Urinary bladder (tissue), 3 donors: ENCODE measurements at regions not wholly inside any gene's neighbourhood (a gene's known extent, or its start where the extent isn't known, plus 50 kb on each side); places are given as distances from the start of the nearest gene placed in this dataset.

Source experiments
- DNase-seq: peaks from one replicate; pipeline ENCODE4 v3.0.0-alpha.2; 2015; ENCODE audit errors: extremely low spot score
- H3K27ac ChIP-seq: one replicate; pipeline ENCODE4 v1.5.1; 2013; ENCODE audit warnings: low read depth, mild to moderate bottlenecking, moderate library complexity
- H3K36me3 ChIP-seq: one replicate; pipeline ENCODE4 v1.6.1; 2013; ENCODE audit warnings: mild to moderate bottlenecking, moderate library complexity; ENCODE audit not compliant: insufficient read depth
- H3K4me1 ChIP-seq: one replicate; pipeline ENCODE4 v1.6.1; 2013; ENCODE audit warnings: mild to moderate bottlenecking, moderate library complexity; ENCODE audit not compliant: insufficient read depth
- H3K4me3 ChIP-seq: one replicate; pipeline ENCODE4 v1.5.1; 2013; ENCODE audit warnings: low read depth, low read length
- WGBS: extraction: QIAGEN DNeasy Blood & Tissue Kit; methylation state at CpG from one replicate; pipeline ENCODE4 v1.1.7; 2013; 5-methylcytosine and 5-hydroxymethylcytosine counted together
- donor health status: healthy with polysubstance abuse.
- donor health status: healthy.

DNA sequence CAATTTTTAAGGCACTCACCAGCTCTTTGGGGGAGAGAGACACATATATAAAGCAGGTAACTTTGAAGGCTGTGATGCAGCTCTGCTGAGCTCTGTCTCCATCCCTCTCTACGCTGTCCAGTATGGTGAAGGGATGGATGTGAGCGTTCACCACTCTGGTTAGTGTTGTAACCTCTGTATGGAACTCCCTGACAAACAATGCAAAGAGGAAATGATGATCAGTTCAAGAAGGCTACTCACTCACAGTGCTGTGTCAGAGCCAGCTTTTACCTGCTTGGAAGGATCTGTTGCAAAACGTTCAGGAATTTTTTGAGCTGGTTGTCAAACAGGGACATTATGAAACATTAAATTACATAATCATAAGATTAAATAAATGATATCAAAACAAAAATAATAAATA lies 90.8 kb upstream of the SLC10A2 start:
- H3K36me3 ChIP-seq, result no peaks in the 10 kb centered on the region
- no peaks in the 10 kb centered on the region for H3K4me1 ChIP-seq
- no peak overlapping the region for H3K27ac ChIP-seq
- DNase-seq, result no peak
- 40% methylated on average over 3 of the region's 3 CpGs for WGBS
- H3K4me3 ChIP-seq, result no peak overlapping the region

DNA sequence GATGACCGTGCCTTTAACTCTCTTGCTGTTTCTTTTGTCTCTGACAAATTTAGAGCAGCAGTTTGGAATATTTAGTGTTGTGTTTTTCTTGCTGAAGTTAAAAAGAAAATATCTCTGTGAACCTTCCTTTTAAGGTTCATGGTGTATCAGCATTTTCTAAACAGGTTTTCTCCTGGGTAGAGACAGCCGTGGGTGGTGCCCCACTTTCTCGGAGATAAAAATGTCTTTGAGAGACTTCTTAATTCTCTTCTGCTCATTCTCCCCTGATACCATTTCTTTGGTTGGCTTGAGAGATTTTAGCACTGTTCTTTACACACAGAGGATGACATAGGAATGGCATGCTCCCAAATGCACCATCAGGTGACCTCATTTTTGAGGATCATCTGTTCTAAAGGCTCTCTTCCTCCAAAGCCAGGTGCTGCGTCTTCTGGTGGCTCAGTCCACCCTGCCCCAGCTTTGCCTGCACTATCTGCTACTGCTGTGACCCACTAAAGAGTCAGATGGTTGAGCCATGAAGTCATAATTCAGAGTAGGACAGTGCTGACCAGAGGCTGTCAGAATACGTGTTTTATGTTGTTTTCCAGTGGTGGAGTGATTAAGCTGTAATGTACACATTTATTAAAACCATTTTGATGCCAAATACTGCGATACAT lies 90.3 kb upstream of the SLC10A2 start:
- 36% methylated on average over 6 of the region's 6 CpGs for WGBS

DNA sequence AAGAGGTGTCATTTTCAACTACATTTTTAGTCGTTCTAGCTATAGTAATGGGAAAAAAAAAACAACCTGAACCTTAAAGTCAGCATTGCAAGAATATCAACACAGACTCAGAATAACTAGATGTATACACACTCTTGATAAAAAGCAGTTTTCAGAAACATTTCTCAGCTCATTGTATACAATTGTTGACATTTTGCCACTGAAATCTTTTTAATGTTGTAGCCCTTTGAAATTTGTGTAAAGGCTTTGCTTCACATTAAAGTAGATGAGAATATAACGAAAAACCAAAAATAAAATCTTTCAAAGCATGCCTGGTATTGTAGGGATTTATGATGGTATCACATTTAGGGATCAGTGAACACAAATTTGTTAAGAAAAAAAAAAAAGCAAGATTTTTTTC lies 87.2 kb upstream of the SLC10A2 start:
- H3K4me3 ChIP-seq, result no peak overlapping the region
- no peak for DNase-seq
- 63% methylated on average over 2 of the region's 2 CpGs for WGBS
- H3K4me1 ChIP-seq, result no peaks in the 10 kb centered on the region
- H3K36me3 ChIP-seq, result no peaks in the 10 kb centered on the region
- no peak overlapping the region for H3K27ac ChIP-seq

More for the DNA sequence above, 90.3 kb upstream of the SLC10A2 start:
- H3K4me3 ChIP-seq, result no peak overlapping the region
- no peak for DNase-seq
- no peak overlapping the region for H3K27ac ChIP-seq
- no peaks in the 10 kb centered on the region for H3K4me1 ChIP-seq
- no peaks in the 10 kb centered on the region for H3K36me3 ChIP-seq

DNA sequence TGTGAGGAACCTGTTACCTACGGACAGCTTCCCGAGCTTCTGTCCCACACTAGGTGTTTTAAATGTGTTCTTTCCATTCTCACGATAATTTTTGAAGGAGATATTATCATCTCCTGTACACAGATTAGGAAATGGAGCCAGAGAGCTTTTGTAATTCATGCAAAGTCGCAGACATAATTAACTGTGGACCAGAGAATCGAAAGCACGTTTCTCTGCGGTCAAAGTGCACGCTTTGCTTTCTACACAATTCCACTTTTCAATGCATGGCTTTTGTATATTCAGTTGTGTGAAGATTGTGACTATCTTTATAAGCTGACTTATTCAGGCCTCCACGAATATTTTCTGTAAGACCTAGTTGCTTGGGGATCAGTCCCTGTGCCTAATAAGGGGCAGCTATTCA lies 81.7 kb upstream of the SLC10A2 start:
- 78% methylated on average over 9 of the region's 9 CpGs for WGBS
- Histone ChIP-seq H3K4me3 (no peak overlapping the region), H3K27ac (no peak overlapping the region), H3K4me1 (no peaks in the 10 kb centered on the region), H3K36me3 (no peaks in the 10 kb centered on the region)
- DNase-seq, result no peak

DNA sequence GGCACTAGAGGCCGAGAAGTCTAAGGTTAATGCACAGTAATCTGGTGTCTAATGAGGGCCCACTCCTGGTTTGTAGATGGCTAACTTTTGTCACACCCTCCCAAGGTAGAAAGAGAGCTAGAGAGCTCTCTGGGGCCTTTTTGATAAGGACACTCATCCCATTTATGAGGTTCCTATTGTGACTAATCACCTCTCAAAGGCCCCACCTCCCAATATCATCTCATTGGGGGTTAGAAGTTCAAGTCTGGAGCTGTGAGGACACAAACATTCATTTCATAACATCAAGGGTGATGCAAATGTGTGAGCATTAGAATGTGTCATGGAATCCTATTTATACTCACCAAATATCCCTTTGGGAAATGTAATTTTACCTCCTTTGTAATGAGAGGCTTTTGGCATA lies 79.2 kb upstream of the SLC10A2 start:
- H3K36me3 ChIP-seq, result no peaks in the 10 kb centered on the region
- WGBS, result 80% methylated on average over 1 of the region's 1 CpG
- H3K4me3 ChIP-seq, result no peak overlapping the region

DNA sequence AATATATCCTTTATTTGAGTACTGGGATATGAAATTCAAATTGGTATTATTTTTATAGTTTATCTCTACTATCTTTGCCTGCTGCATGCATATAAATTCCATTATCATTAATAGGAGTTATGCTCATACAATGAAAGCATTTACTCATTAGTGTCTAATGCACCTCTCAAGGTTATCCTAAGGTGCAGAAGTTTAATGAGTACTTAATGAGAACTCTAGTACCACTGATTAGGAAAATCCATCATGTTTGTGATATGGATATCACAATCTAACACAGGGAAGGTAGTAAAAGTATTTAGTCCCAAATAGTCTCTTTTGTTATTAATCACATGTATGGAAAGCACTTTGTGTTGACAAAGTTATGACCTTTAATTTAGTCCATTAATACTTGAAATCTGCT lies 77.2 kb upstream of the SLC10A2 start:
- Histone ChIP-seq H3K27ac (no peak overlapping the region), H3K4me1 (no peaks in the 10 kb centered on the region), H3K36me3 (no peaks in the 10 kb centered on the region), H3K4me3 (no peak overlapping the region)
- no peak for DNase-seq

More for the DNA sequence above, 79.2 kb upstream of the SLC10A2 start:
- Histone ChIP-seq H3K27ac (no peak overlapping the region), H3K4me1 (no peaks in the 10 kb centered on the region)
- DNase-seq, result no peak

DNA sequence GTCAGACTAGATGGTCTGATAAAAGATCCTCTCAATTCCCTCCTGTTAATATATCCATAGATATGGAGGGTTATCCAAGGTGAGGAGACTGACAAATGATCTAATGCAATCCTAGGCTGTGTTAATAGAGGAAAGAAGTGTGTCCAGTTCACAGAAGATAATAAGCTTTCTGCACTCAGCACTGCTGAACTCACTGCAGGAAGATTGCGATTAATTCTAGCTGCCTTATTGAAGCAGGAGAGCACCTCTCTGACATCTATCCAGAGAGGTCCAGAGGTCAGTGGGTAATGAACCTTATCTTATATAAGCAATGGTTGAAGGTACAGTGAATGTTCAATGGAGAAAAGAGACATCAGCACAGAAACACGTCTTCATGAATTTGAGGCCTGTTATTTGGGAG lies 75.9 kb upstream of the SLC10A2 start:
- 85% methylated on average over 2 of the region's 2 CpGs for WGBS
- Histone ChIP-seq H3K36me3 (no peaks in the 10 kb centered on the region), H3K27ac (no peak overlapping the region), H3K4me3 (no peak overlapping the region), H3K4me1 (no peaks in the 10 kb centered on the region)
- no peak for DNase-seq

DNA sequence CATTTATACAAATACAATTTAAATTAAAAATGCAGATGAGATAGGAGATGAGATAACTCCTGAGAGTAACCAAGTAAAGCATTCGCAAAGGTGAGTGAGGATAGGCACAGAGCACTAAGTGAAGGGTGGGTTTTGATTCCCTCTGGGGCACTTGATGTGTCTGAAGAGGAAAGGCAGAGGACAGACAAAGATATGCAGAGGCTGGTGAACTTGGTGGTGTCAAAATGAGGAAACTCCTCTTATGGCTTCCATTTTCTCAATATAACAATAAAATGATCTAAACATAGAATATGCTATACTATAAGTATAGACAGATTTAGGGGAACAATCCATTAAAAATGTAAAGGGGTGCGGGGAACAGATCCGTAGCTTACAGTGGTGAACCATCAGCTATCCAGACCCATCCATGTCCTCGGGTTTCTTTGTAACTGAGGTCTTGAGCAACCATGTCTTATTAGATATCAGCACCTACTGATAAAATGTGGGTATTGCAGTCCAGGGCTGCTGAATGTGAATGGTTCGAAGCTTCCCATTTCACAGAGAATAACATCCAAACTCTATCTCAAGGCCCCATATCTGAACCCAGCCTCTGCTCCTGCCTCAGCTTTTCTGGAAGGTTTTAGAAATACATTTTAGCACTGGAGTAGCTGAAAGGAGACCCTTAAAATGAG lies 73.9 kb upstream of the SLC10A2 start:
- 71% methylated on average over 5 of the region's 5 CpGs for WGBS
- no peak overlapping the region for H3K4me3 ChIP-seq
- H3K27ac ChIP-seq, result no peak overlapping the region
- H3K4me1 ChIP-seq, result no peaks in the 10 kb centered on the region
- DNase-seq, result no peak
- H3K36me3 ChIP-seq, result no peaks in the 10 kb centered on the region

DNA sequence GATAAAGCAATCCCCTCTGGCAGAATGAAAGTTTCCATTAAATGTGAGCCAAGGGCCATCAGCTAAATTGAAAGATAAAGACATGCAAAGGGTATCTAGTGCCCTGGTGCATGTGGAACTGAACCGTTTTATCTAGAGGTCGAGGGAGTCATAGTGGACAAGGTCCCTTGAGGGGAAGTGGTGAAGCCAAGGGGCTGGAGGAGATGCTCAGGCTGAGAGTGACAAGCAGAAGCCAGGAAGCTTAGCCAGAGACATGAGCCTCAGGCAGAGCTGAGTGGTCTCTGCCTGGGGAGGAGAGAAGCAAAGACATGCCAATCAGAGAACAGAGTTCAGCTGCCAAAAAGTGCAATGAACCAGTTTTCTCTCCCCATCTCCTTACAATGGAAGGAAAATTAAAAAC lies 68.1 kb upstream of the SLC10A2 start:
- 58% methylated on average over 2 of the region's 2 CpGs for WGBS
- H3K36me3 ChIP-seq, result no peaks in the 10 kb centered on the region
- H3K27ac ChIP-seq, result no peak overlapping the region
- no peak for DNase-seq
- no peak overlapping the region for H3K4me3 ChIP-seq
- no peaks in the 10 kb centered on the region for H3K4me1 ChIP-seq

DNA sequence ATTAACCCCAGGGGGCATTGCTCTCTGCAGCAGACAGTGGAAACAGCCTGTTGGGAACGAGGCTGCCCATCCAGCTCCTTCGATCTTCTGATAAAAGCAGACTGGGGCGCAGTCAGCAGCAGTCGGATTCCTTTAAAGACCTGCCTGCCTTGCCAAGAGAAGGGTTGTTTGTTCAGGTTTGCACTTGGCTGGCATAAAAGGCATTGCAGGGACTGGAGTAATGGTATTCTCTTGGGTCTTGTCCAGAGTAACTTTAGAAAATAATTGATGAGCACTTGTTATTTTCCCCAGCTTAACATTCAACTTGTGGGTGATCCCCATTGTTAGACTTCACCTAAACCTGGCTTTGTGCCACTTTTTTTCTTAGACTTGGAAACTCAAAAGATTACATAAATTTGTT lies 67.3 kb upstream of the SLC10A2 start:
- H3K36me3 ChIP-seq, result no peaks in the 10 kb centered on the region
- 64% methylated on average over 4 of the region's 4 CpGs for WGBS
- H3K4me3 ChIP-seq, result no peak overlapping the region
- no peak overlapping the region for H3K27ac ChIP-seq
- H3K4me1 ChIP-seq, result no peaks in the 10 kb centered on the region
- DNase-seq, result no peak

DNA sequence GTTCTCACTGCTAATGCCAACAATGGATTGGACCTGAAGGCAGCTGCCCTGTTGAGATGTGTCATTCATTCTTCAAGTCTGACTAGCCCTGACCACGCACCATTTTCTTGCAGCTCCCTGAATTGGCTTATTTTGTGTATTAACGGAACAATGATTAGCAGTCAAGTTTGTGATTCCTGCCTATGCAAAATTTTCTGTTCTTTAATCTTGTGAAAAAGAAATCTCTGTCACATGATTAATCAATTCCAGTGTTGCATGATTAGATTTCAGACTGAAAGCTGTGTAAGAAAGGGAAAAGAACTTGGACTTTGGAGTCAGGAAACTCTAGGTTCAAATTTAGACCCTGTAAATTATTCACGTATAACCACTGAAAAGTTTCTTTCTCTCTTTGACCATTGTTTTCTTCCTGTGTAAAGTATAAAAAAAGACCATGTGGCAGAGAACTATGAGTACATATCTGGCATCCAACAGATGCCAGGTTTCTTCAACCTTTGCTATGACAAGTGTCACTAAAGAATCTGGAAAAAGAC lies 64.5 kb upstream of the SLC10A2 start:
- H3K36me3 ChIP-seq, result no peaks in the 10 kb centered on the region
- DNase-seq, result no peak
- no peak overlapping the region for H3K27ac ChIP-seq
- WGBS, result 83% methylated on average over 3 of the region's 3 CpGs
- no peaks in the 10 kb centered on the region for H3K4me1 ChIP-seq
- no peak overlapping the region for H3K4me3 ChIP-seq

DNA sequence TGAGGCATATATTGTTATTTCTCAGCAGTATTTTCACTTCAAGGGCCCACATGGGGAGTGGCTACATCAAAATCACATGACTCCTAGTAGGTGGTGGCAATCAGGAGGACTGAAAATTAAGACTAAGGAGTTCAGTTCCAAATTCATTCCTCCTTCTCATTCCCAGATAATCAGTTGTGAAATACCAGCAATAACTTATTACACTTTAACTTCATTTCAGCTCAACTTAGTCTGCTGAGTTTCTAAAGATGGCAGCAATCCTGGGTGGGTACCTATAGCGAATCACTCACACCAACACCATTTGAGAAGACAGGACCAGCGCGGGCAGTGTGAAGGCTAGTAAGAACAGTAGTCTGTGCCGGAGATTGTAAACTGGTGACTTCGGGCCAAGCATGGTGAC lies 63.9 kb upstream of the SLC10A2 start:
- Histone ChIP-seq H3K4me3 (no peak overlapping the region), H3K27ac (no peak overlapping the region), H3K4me1 (no peaks in the 10 kb centered on the region), H3K36me3 (no peaks in the 10 kb centered on the region)
- WGBS, result 84% methylated on average over 5 of the region's 5 CpGs
- no peak for DNase-seq
